ENCODE measurements at regions not wholly inside any gene's neighbourhood (a gene's known extent, or its start where the extent isn't known, plus 50 kb on each side); places are given as distances from the start of the nearest gene placed in this dataset.

- Histone ChIP-seq H3K9me3 (no peaks in the 10 kb centered on the region), H3K27ac (peak overlapping the region; percentile 29), H3K36me3 (no peaks in the 10 kb centered on the region), H3K4me3 (no peak overlapping the region), H3K4me1 (peaks cover 29% of the 10 kb centered on the region), H3K27me3 (ENCODE audit: low read depth) (no peaks in the 10 kb centered on the region)
- no peak for TF ChIP-seq CTCF (IDR thresholded peaks at IDR 0.05)
- ATAC-seq, result peak in 1 of 2 donors; percentile 19
- intact Hi-C loops (cut with DNase I), result no loop called here
- no peak for DNase-seq
Observed at GRCh38 chr6:119442776-119443184, 93.2 kb upstream of the MAN1A1 start.

GRCh38 chr6:119440953-119441352 lies 91.4 kb upstream of the MAN1A1 start:
- Histone ChIP-seq H3K4me1 (peaks cover 12% of the 10 kb centered on the region), H3K9me3 (no peaks in the 10 kb centered on the region), H3K36me3 (no peaks in the 10 kb centered on the region), H3K27ac (no peak overlapping the region), H3K27me3 (ENCODE audit: low read depth) (no peaks in the 10 kb centered on the region), H3K4me3 (no peak overlapping the region)
- TF ChIP-seq CTCF (IDR thresholded peaks at IDR 0.05), result no peak
- intact Hi-C loops (cut with DNase I), result no loop called here
- DNase-seq, result no peak
- no peak for ATAC-seq

GRCh38 chr6:119436583-119436982 lies 87.0 kb upstream of the MAN1A1 start:
- ATAC-seq (no peak), DNase-seq (no peak)
- intact Hi-C loops (cut with DNase I), result no loop called here
- Histone ChIP-seq H3K27me3 (ENCODE audit: low read depth) (no peaks in the 10 kb centered on the region), H3K9me3 (no peaks in the 10 kb centered on the region), H3K36me3 (no peaks in the 10 kb centered on the region), H3K27ac (no peak overlapping the region), H3K4me3 (no peak overlapping the region), H3K4me1 (no peaks in the 10 kb centered on the region)
- no peak for TF ChIP-seq CTCF (IDR thresholded peaks at IDR 0.05)

GRCh38 chr6:119431799-119432198 lies 82.2 kb upstream of the MAN1A1 start:
- Histone ChIP-seq H3K27me3 (ENCODE audit: low read depth) (no peaks in the 10 kb centered on the region), H3K9me3 (no peaks in the 10 kb centered on the region), H3K4me1 (no peaks in the 10 kb centered on the region), H3K4me3 (no peak overlapping the region), H3K27ac (no peak overlapping the region), H3K36me3 (no peaks in the 10 kb centered on the region)
- TF ChIP-seq CTCF (IDR thresholded peaks at IDR 0.05), result no peak
- ATAC-seq (no peak), DNase-seq (no peak)
- intact Hi-C loops (cut with DNase I), result no loop called here

- no peaks in the 10 kb centered on the region for H3K36me3 ChIP-seq
- no peaks in the 10 kb centered on the region for H3K4me1 ChIP-seq
- H3K9me3 ChIP-seq, result no peaks in the 10 kb centered on the region
- no peak overlapping the region for H3K4me3 ChIP-seq
- ATAC-seq (no peak), DNase-seq (no peak)
- intact Hi-C loops (cut with DNase I), result no loop called here
- H3K27me3 ChIP-seq (ENCODE audit: low read depth), result no peaks in the 10 kb centered on the region
- TF ChIP-seq CTCF (IDR thresholded peaks at IDR 0.05), result no peak
- H3K27ac ChIP-seq, result no peak overlapping the region
Observed at GRCh38 chr6:119430805-119431204, 81.2 kb upstream of the MAN1A1 start.

- no peak for DNase-seq
- ATAC-seq, result no peak
- Histone ChIP-seq H3K9me3 (no peaks in the 10 kb centered on the region), H3K27ac (no peak overlapping the region), H3K36me3 (no peaks in the 10 kb centered on the region), H3K4me3 (no peak overlapping the region), H3K4me1 (no peaks in the 10 kb centered on the region), H3K27me3 (ENCODE audit: low read depth) (no peaks in the 10 kb centered on the region)
- TF ChIP-seq CTCF (IDR thresholded peaks at IDR 0.05), result no peak
- intact Hi-C loops (cut with DNase I), result no loop called here
Observed at GRCh38 chr6:119428633-119429032, 79.1 kb upstream of the MAN1A1 start.

Data from lower lobe of right lung (tissue), 2 donors.